IPS DF 4.7 (cell line): ENCODE measurements at regions not wholly inside any gene's neighbourhood (a gene's known extent, or its start where the extent isn't known, plus 50 kb on each side); places are given as distances from the start of the nearest gene placed in this dataset.
A peak's percentile ranks its signal among the peaks of the same experiment; 100 is the strongest.

Experiments used
- DNase-seq: peaks from one replicate; pipeline ENCODE4 v3.0.0-alpha.2; 2013; ENCODE audit warnings: low spot score; ENCODE audit errors: extremely low read depth

DNA sequence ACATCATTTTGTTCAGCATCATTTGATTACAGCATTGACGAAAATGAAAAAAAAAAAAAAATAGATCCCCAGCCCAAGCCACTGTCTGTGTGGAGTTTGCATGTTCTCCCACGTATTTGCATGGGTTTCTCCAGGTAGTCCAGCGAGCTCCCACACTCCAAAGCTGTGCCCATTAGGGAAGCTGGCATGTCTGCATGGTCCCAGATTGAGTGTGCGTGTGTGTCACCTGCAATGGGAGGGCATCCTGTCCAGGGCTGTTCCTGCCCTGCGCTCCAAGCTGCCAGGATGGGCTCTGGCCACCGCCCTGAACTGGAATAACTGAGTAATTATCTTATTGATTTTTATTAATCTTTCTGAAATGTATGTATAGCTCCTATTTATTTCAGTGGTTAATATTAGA is 88.6 kb downstream of the KLF12 start:
- DNase-seq, result no peak

GRCh38 chr13:74043237-74043636 is 91.0 kb downstream of the KLF12 start:
- DNase-seq, result no peak

- peak; percentile 68 for DNase-seq
Measured at GRCh38 chr13:74040200-74040599, 94.0 kb downstream of the KLF12 start.

GRCh38 chr13:74039667-74040066 is 94.5 kb downstream of the KLF12 start:
- no peak for DNase-seq

GRCh38 chr13:74039154-74039553 is 95.0 kb downstream of the KLF12 start:
- no peak for DNase-seq

DNA sequence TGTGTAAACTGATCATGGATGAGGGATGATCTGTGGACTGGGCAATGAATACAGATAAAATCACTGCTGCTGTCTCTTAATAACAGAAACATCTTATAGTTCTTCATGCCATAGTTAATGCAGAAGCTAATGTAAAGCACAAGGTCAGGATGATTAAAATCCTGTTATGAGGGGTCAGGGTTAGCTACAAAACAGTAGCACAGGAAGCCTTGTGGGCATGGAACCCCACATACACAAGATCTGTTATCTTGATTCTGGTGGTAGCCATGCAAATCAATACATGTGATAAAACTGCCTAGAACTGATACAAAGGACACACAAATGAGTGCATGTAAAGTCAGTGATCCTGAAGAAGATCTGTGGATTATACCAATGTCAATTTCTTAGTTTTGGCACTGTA is 96.4 kb downstream of the KLF12 start:
- no peak for DNase-seq

DNA sequence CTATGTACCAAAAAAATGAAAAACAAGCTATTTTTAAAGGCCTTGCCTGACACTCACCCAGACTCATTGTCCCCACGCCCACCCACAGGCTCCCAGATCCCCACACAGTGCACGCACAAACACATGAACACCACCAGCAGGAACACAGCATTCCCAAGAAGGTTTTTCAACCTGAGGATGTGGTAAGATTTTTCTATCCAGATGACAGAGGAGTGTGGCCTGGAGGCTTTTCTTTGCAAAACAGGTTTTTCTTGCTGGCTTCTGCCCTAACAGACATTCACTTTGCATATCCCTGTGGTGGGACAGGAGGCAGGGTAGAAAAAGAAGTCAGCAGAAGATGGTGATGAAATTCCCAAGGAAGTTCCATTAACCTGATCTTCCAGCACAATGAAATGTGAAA is 97.8 kb downstream of the KLF12 start:
- DNase-seq, result peak; percentile 78

- no peak for DNase-seq
Measured at GRCh38 chr13:74035896-74036295, 98.3 kb downstream of the KLF12 start.

- DNase-seq, result no peak
Measured at GRCh38 chr13:74032325-74032724, 101.9 kb downstream of the KLF12 start.

DNA sequence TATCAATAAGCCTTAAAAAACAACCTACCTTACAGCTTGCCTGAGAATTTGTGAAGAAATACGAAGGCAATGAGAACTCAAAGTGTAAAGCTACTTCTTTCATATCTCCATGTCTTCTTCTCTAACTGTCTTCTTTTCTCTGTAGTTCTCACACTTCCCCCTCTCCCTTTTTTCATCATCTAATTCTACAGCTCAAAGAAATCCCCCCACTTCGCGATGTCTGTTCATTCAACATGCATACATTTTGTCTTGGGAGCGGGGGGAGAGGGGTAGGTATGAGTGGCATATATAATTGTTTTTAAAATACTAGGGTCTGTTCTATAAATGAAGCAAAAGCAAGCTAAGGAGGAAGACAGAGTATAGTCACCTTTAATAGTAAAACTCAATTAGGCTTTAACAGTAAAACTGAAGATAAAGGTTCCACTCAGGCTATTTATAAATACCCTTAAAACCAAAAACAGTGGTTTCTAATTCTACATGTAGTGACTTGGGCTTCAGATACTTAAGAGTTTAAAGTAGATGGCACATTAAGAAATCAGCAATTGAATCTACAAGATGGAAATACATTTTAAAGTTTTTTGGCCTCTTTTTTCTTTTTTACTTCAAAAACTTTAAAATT is 106.9 kb downstream of the KLF12 start:
- DNase-seq, result no peak

DNA sequence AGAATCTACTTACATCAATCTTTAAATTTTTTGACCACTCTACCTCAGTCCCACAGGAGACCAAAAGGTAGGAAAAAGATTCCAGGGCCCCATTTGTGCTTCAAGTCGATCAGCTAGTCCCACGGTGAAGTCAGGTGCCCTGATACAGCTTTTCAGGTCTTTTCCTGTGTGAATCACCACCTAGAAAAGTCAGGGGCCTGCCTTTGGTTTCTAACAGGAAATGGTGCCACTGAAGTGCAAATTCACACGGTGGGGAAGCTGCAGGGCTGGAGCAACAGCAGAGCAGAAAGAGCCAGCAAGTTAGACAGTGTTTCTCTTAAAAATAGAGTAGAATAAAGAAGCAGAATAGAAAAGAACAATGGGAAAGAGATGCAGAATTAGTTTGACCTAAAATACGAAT is 107.5 kb downstream of the KLF12 start:
- peak; percentile 60 for DNase-seq

DNA sequence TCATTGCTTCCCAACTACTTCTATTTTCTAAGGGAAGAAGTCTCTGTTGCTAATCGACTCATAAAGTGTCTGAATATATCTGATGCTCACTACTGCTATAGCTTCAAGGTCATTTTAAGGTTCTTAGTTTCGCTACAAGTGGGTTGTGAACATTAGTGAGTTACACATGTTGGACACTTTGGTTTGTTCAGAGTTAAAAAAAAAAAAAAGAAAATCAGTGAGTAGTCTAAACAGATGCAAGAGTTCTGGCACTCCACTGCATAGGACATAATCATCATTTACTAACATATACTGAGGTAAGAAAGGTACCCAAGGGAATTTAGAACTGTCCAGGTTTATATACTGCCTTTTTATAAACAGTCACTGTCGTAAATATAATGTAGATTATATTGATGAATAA is 108.8 kb downstream of the KLF12 start:
- no peak for DNase-seq

- no peak for DNase-seq
Measured at GRCh38 chr13:74024856-74025255, 109.3 kb downstream of the KLF12 start.

DNA sequence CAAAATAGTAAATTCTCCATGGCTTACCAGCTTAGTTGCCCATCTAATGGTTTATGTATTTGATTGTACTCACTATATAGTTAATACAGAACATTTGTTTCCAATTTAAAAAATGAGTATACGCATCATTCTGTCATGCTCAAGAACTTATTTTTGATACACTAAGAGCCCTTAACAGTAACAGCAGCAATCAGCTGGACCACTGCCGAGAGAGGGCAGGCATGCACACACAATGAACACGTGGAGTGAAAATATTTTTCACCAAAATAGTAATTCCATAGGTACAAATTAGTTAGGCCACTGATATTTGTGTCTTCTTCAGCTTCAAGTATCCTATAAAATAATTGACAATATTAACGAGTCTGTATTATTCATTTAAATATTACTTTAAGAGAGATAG is 109.9 kb downstream of the KLF12 start:
- DNase-seq, result no peak

- no peak for DNase-seq
Measured at GRCh38 chr13:74023484-74023883, 110.7 kb downstream of the KLF12 start.

- DNase-seq, result no peak
Measured at GRCh38 chr13:74021505-74021904, 112.7 kb downstream of the KLF12 start.

DNA sequence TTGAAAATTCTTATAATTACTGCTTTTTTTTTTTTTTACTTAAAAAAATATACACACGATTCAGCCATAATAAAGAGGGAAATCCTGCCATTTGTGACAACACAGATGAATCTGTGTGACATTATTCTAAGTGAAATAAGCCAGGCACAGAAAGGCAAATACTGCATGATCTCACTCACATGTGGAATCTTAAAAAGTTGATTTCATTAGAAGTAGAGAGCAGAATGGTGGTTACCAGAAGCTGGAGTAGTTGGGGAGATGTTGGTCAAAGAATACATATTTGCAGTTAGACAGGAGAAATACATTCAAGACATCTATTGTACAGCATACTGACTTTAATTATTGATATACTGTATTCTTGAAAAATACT is 116.2 kb downstream of the KLF12 start:
- no peak for DNase-seq

DNA sequence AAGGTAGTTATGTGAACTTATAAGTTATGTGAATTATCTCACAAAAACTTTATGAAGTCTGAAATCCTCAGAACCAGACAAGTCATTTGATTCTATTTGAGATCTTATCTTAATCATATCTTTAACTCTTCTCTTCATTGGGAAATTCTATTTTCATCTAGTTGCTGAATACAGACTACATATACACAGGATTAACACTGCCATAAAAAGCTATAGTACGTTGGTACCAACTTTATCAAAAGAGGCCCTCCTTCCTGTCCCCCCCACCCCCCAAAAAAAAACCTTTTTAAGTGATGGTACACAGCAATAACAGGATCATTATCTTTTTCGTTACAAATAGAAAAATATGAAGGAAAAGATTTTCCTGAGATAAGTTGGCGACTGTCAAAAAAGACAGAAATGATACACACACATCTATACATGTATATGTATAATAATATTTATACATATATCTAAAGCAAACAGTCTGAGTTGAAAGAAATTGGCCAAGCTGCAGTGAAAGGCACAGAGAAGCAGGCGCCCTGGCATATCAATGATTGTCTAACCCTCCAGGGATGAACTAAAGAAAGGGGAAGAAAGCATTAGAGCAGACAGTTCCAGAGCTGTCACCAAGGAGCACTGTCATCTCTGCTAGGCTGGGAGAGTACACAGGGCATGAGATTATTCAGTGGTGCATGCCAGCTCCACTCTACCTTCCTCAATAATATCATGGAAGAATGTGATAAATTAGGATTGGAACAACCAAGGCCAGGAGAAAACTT is 116.7 kb downstream of the KLF12 start:
- no peak for DNase-seq

- no peak for DNase-seq
Measured at GRCh38 chr13:74015137-74015536, 119.1 kb downstream of the KLF12 start.

- DNase-seq, result no peak
Measured at GRCh38 chr13:74009100-74009668, 125.0 kb downstream of the KLF12 start.

GRCh38 chr13:74006666-74007065 is 127.5 kb downstream of the KLF12 start:
- DNase-seq, result no peak

DNA sequence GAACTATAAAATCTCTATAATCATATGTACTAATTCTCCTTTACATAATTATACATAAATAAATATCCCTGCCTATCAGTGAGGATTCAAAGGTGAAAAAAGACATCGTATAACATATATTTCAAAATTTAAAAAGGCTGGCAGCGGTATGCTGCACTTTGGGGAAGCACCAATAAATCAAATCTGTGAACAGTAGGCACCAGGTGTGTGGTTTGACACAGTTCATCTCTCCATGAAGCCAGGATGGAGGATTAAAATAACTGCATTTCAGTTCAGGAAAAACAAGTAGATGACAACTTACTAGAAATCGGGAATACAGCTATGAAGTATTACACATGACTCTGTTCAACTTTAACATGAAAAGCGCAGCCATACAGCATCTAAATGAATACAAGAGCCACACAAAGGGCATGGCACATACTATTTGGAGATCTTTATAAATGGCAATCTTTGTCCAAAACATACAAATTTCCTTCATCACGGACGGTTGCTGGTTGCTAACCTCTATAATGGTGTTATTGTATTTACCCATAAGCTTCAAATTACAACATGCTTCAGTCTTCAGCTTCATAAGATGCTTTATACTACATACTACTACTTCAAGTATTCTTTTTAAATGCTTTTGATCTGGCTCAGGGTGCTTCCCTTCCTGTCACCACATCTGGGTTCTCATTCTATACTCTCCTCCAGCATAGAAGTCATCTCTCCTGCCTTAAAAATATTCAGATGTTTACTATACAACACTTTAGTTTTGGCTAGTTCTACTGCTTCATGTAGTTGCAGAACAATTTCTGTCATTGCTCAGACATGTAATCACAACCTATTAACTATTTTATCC is 128.7 kb downstream of the KLF12 start:
- no peak for DNase-seq
